ENCODE measurements at regions not wholly inside any gene's neighbourhood (a gene's known extent, or its start where the extent isn't known, plus 50 kb on each side); places are given as distances from the start of the nearest gene placed in this dataset.

- intact Hi-C loops (cut with DNase I): no loop called here
- WGBS, 3 donors: 64 to 75% (median 69%) methylated on average over 4 of the region's 4 CpGs
Measured at GRCh38 chr4:64130907-64131306, 278.3 kb downstream of the TECRL start.

GRCh38 chr4:64125354-64125753, 283.9 kb downstream of the TECRL start:
- 1 to 12% (median 3%) methylated on average over 1 of the region's 1 CpG for WGBS, 3 donors
- DNase-seq: no peak
- TF ChIP-seq EP300 (IDR thresholded peaks at IDR 0.05): no peak
- no peak for TF ChIP-seq POLR2A (IDR thresholded peaks at IDR 0.05)
- no peak for TF ChIP-seq CTCF (IDR thresholded peaks at IDR 0.05)
- H3K27me3 ChIP-seq: no peaks in the 10 kb centered on the region
- intact Hi-C loops (cut with DNase I): no loop called here
- no peaks in the 10 kb centered on the region for H3K36me3 ChIP-seq
- H3K9me3 ChIP-seq: no peaks in the 10 kb centered on the region
- H3K4me3 ChIP-seq: no peak overlapping the region
- no peaks in the 10 kb centered on the region for H3K4me1 ChIP-seq (ENCODE audit: insufficient read depth)
- no peak overlapping the region for H3K27ac ChIP-seq

More at GRCh38 chr4:64130907-64131306, 278.3 kb downstream of the TECRL start:
- H3K9me3 ChIP-seq: no peaks in the 10 kb centered on the region
- H3K4me1 ChIP-seq (ENCODE audit: insufficient read depth): no peaks in the 10 kb centered on the region
- H3K27me3 ChIP-seq: no peaks in the 10 kb centered on the region
- H3K4me3 ChIP-seq: no peak overlapping the region
- no peaks in the 10 kb centered on the region for H3K36me3 ChIP-seq
- TF ChIP-seq CTCF (IDR thresholded peaks at IDR 0.05): no peak
- no peak for TF ChIP-seq EP300 (IDR thresholded peaks at IDR 0.05)
- TF ChIP-seq POLR2A (IDR thresholded peaks at IDR 0.05): no peak
- no peak overlapping the region for H3K27ac ChIP-seq
- no peak for DNase-seq

DNA sequence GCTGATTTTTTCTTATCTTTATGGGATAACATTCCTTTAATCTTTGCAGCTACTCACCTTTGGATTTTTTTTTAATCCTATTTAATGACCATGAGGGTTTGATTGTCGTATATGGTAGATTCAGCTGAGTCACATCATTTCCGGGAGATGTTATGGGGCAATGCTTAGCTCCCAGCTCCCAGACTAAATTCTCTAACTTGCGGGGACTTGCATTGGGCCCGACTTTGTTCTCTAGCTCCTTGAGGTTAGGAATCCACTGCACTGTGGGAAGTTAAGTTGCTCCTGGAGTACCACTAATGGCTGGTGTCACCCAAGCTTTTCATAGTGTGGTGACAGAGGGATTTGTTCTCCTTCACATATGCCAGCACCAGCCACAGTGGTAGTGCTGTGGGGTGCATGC, 287.4 kb downstream of the TECRL start:
- no peak overlapping the region for H3K27ac ChIP-seq
- H3K27me3 ChIP-seq: no peaks in the 10 kb centered on the region
- no peak for DNase-seq
- no peak overlapping the region for H3K4me3 ChIP-seq
- intact Hi-C loops (cut with DNase I): no loop called here
- no peaks in the 10 kb centered on the region for H3K36me3 ChIP-seq
- WGBS, 3 donors: 94 to 97% (median 97%) methylated on average over 4 of the region's 4 CpGs
- H3K9me3 ChIP-seq: no peaks in the 10 kb centered on the region
- no peaks in the 10 kb centered on the region for H3K4me1 ChIP-seq (ENCODE audit: insufficient read depth)
- TF ChIP-seq EP300 (IDR thresholded peaks at IDR 0.05) (no peak), POLR2A (IDR thresholded peaks at IDR 0.05) (no peak), CTCF (IDR thresholded peaks at IDR 0.05) (no peak)

- no peaks in the 10 kb centered on the region for H3K36me3 ChIP-seq
- H3K4me1 ChIP-seq (ENCODE audit: insufficient read depth): no peaks in the 10 kb centered on the region
- H3K27ac ChIP-seq: no peak overlapping the region
- no peak for TF ChIP-seq EP300 (IDR thresholded peaks at IDR 0.05)
- no peak for TF ChIP-seq CTCF (IDR thresholded peaks at IDR 0.05)
- no peak for TF ChIP-seq POLR2A (IDR thresholded peaks at IDR 0.05)
- 27 to 45% (median 28%) methylated on average over 1 of the region's 1 CpG for WGBS, 3 donors
- intact Hi-C loops (cut with DNase I): no loop called here
- H3K9me3 ChIP-seq: no peaks in the 10 kb centered on the region
- no peaks in the 10 kb centered on the region for H3K27me3 ChIP-seq
- H3K4me3 ChIP-seq: no peak overlapping the region
- DNase-seq: no peak
Measured at GRCh38 chr4:64105903-64106302, 303.3 kb downstream of the TECRL start.

DNA sequence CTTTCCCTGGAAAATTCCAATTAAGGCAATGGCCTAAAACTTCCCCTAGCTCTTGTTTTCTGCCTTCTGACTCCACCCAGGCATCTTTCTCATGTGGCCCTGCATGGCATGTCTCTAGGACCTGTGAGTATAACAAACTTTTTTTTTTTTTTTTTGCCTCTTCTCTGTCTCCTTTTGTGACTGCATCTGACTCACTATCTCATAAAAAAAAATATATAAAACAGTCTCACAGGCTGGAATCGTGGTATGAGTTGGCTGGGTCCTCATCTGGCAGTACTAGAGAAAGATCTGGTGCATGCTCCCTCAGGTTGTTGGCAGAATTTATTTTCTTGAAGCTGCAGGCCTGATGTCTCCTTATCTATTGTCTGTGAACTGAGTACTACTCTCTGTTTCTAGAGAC, 313.9 kb downstream of the TECRL start:
- H3K4me1 ChIP-seq (ENCODE audit: insufficient read depth): no peaks in the 10 kb centered on the region
- intact Hi-C loops (cut with DNase I): no loop called here
- TF ChIP-seq CTCF (IDR thresholded peaks at IDR 0.05) (no peak), EP300 (IDR thresholded peaks at IDR 0.05) (no peak), POLR2A (IDR thresholded peaks at IDR 0.05) (no peak)
- H3K9me3 ChIP-seq: no peaks in the 10 kb centered on the region
- H3K4me3 ChIP-seq: no peak overlapping the region
- H3K36me3 ChIP-seq: no peaks in the 10 kb centered on the region
- H3K27me3 ChIP-seq: no peaks in the 10 kb centered on the region
- no peak overlapping the region for H3K27ac ChIP-seq
- 21 to 29% (median 22%) methylated on average over 1 of the region's 1 CpG for WGBS, 3 donors
- DNase-seq: no peak

All from ovary (tissue), 7 donors.